ENCODE measurements at regions not wholly inside any gene's neighbourhood (a gene's known extent, or its start where the extent isn't known, plus 50 kb on each side); places are given as distances from the start of the nearest gene placed in this dataset.

GRCh38 chr17:63035271-63035670 lies 69.2 kb downstream of the TANC2 start:
- no peak for TF ChIP-seq CTCF (IDR thresholded peaks at IDR 0.05)

- TF ChIP-seq CTCF (IDR thresholded peaks at IDR 0.05): no peak
Measured at GRCh38 chr17:63035695-63036094, 69.7 kb downstream of the TANC2 start.

- TF ChIP-seq CTCF (IDR thresholded peaks at IDR 0.05): no peak
Measured at GRCh38 chr17:63039342-63039741, 73.3 kb downstream of the TANC2 start.

GRCh38 chr17:63039899-63040602 lies 74.0 kb downstream of the TANC2 start:
- no peak for TF ChIP-seq CTCF (IDR thresholded peaks at IDR 0.05)

- no peak for TF ChIP-seq CTCF (IDR thresholded peaks at IDR 0.05)
Measured at GRCh38 chr17:63040816-63041215, 74.8 kb downstream of the TANC2 start.

GRCh38 chr17:63041251-63041650 lies 75.2 kb downstream of the TANC2 start:
- no peak for TF ChIP-seq CTCF (IDR thresholded peaks at IDR 0.05)

GRCh38 chr17:63041722-63042121 lies 75.7 kb downstream of the TANC2 start:
- no peak for TF ChIP-seq CTCF (IDR thresholded peaks at IDR 0.05)

Data from LNCAP (cell line).